Breast epithelium (tissue), 4 donors: ENCODE measurements at regions not wholly inside any gene's neighbourhood (a gene's known extent, or its start where the extent isn't known, plus 50 kb on each side); places are given as distances from the start of the nearest gene placed in this dataset.
"Not testable (repeated sequence)": the region's sequence is repeated elsewhere in the genome, so short reads cannot be mapped to it uniquely, and the experiment has no call there.

ENCODE experiments used
- DNase-seq, 2 donors: peaks; one replicate each; pipeline ENCODE4 v3.0.0-alpha.2; 2019; ENCODE audit warnings: low spot score in 2 of 2
- H3K27ac ChIP-seq, 2 donors: fragments of 200-600 bp; sonication (generic) in 1 of 2; one replicate each; pipeline ENCODE4 v1.5.1; 2016 to 2019; ENCODE audit warnings: mild to moderate bottlenecking in 1 of 2
- H3K27me3 ChIP-seq, 2 donors: fragments of 200-600 bp; sonication (generic) in 1 of 2; one replicate each; pipeline versions ENCODE4 v1.5.1 to v1.6.0; 2017 to 2019; ENCODE audit warnings: control low read depth in 1 of 2, mild to moderate bottlenecking in 1 of 2
- H3K36me3 ChIP-seq: fragments of 200-600 bp; one replicate; pipeline ENCODE4 v1.5.1; 2019
- H3K4me1 ChIP-seq, 2 donors: fragments of 200-600 bp; sonication (generic); one replicate each; pipeline ENCODE4 v1.5.1; 2016 to 2019; ENCODE audit warnings: control low read depth in 1 of 2
- H3K4me3 ChIP-seq, 3 donors: fragments of 200-600 bp; sonication (generic); 1 replicate in 2 of 3; 2 replicates in 1 of 3; pipeline ENCODE4 v1.5.1; 2016 to 2019; ENCODE audit warnings: mild to moderate bottlenecking in 3 of 3, moderate library complexity in 2 of 3
- H3K9me3 ChIP-seq, 2 donors: fragments of 200-600 bp; sonication (generic) in 1 of 2; one replicate each; pipeline ENCODE4 v1.5.1; 2016 to 2019; ENCODE audit warnings: control low read depth in 1 of 2
- CTCF ChIP-seq, 3 donors: fragments of 450-650 bp; IDR thresholded peaks; one replicate each; pipeline ENCODE4 v1.5.1; 2016 to 2017; ENCODE audit warnings: antibody characterized with exemption in 3 of 3, mild to moderate bottlenecking in 3 of 3, moderate library complexity in 3 of 3
- POLR2A ChIP-seq: fragments of 450-650 bp; IDR thresholded peaks from one replicate; pipeline ENCODE4 v1.6.1; 2016; ENCODE audit warnings: antibody characterized with exemption, mild to moderate bottlenecking, moderate library complexity
- POLR2AphosphoS5 ChIP-seq, 3 donors: sonication (generic); formaldehyde crosslinking; IDR thresholded peaks; one replicate each; pipeline ENCODE4 v1.6.1; 2017; ENCODE audit warnings: antibody characterized with exemption in 3 of 3
- intact Hi-C: fragments of 100-400 bp; cut with DNase I; formaldehyde crosslinking; loops from one replicate; pipeline ENCODE4 v1.15.1; 2023; ENCODE audit warnings: low total_unique reads

- H3K27me3 ChIP-seq, H3K27ac ChIP-seq, H3K4me3 ChIP-seq, H3K9me3 ChIP-seq, H3K36me3 ChIP-seq, intact Hi-C loops, DNase-seq, H3K4me1 ChIP-seq: not testable (repeated sequence)
These were observed 89.4 kb upstream of the ADCY2 start for GRCh38 chr5:7306556-7306955.

- H3K36me3 ChIP-seq, H3K4me3 ChIP-seq, H3K27ac ChIP-seq, H3K4me1 ChIP-seq, H3K27me3 ChIP-seq, intact Hi-C loops, H3K9me3 ChIP-seq, DNase-seq: not testable (repeated sequence)
These were observed 88.2 kb upstream of the ADCY2 start for GRCh38 chr5:7307709-7308108.

GRCh38 chr5:7309715-7310114 is 86.2 kb upstream of the ADCY2 start:
- H3K4me3 ChIP-seq, intact Hi-C loops, H3K27me3 ChIP-seq, DNase-seq, H3K4me1 ChIP-seq, H3K27ac ChIP-seq, H3K36me3 ChIP-seq, H3K9me3 ChIP-seq: not testable (repeated sequence)

- H3K9me3 ChIP-seq, H3K27me3 ChIP-seq, intact Hi-C loops, H3K27ac ChIP-seq, H3K4me3 ChIP-seq, DNase-seq, H3K36me3 ChIP-seq, H3K4me1 ChIP-seq: not testable (repeated sequence)
These were observed 85.3 kb upstream of the ADCY2 start for GRCh38 chr5:7310656-7311055.

GRCh38 chr5:7315118-7315517 is 80.8 kb upstream of the ADCY2 start:
- intact Hi-C loops = no loop called here

GRCh38 chr5:7317751-7318150 is 78.2 kb upstream of the ADCY2 start:
- no peak overlapping the region for H3K27ac ChIP-seq
- no peak overlapping the region for H3K4me3 ChIP-seq
- no peak for DNase-seq
- H3K27me3 ChIP-seq = no peaks in the 10 kb centered on the region
- H3K9me3 ChIP-seq = no peaks in the 10 kb centered on the region
- TF ChIP-seq POLR2AphosphoS5 (IDR thresholded peaks at IDR 0.05) (no peak), POLR2A (no peak), CTCF (IDR thresholded peaks at IDR 0.05) (no peak)
- intact Hi-C loops = no loop called here
- H3K36me3 ChIP-seq = no peaks in the 10 kb centered on the region
- H3K4me1 ChIP-seq = no peaks in the 10 kb centered on the region

More at GRCh38 chr5:7315118-7315517, 80.8 kb upstream of the ADCY2 start:
- Histone ChIP-seq H3K9me3 (no peaks in the 10 kb centered on the region), H3K4me1 (no peaks in the 10 kb centered on the region), H3K4me3 (no peak overlapping the region), H3K27ac (no peak overlapping the region), H3K27me3 (no peaks in the 10 kb centered on the region), H3K36me3 (no peaks in the 10 kb centered on the region)
- DNase-seq = no peak
- TF ChIP-seq POLR2A = no peak
- no peak for TF ChIP-seq CTCF (IDR thresholded peaks at IDR 0.05)
- TF ChIP-seq POLR2AphosphoS5 (IDR thresholded peaks at IDR 0.05) = no peak

- H3K27ac ChIP-seq = no peak overlapping the region
- TF ChIP-seq POLR2A (no peak), CTCF (IDR thresholded peaks at IDR 0.05) (no peak), POLR2AphosphoS5 (IDR thresholded peaks at IDR 0.05) (no peak)
- H3K27me3 ChIP-seq = no peaks in the 10 kb centered on the region
- H3K9me3 ChIP-seq = no peaks in the 10 kb centered on the region
- no peak overlapping the region for H3K4me3 ChIP-seq
- H3K4me1 ChIP-seq = no peaks in the 10 kb centered on the region
- intact Hi-C loops = no loop called here
- no peak for DNase-seq
- H3K36me3 ChIP-seq = no peaks in the 10 kb centered on the region
These were observed 75.1 kb upstream of the ADCY2 start for GRCh38 chr5:7320701-7321301.
